Stimulated activated CD4-positive, alpha-beta T cell treated with anti-CD3 and anti-CD28 coated beads, Interleukin-4, amount 100 ng/mL, for 4 hours (primary cell): ENCODE measurements at regions not wholly inside any gene's neighbourhood (a gene's known extent, or its start where the extent isn't known, plus 50 kb on each side); places are given as distances from the start of the nearest gene placed in this dataset.

Experiments
- DNase-seq, 2 experiments: peaks; one replicate each; pipeline ENCODE4 v3.0.0-alpha.2; 2020

- no peak for DNase-seq
These were observed 586.4 kb downstream of the BRD1 start for GRCh38 chr22:49241174-49241851.

GRCh38 chr22:49240472-49240871 lies 587.2 kb downstream of the BRD1 start:
- no peak for DNase-seq

- no peak for DNase-seq
These were observed 587.7 kb downstream of the BRD1 start for GRCh38 chr22:49240016-49240380.

- DNase-seq: no peak
These were observed 588.2 kb downstream of the BRD1 start for GRCh38 chr22:49239264-49240015.

GRCh38 chr22:49238181-49239141 lies 589.2 kb downstream of the BRD1 start:
- DNase-seq: no peak

- DNase-seq: no peak
These were observed 590.0 kb downstream of the BRD1 start for GRCh38 chr22:49237703-49238102.

- DNase-seq: no peak
These were observed 590.4 kb downstream of the BRD1 start for GRCh38 chr22:49237279-49237678.

- no peak for DNase-seq
These were observed 591.1 kb downstream of the BRD1 start for GRCh38 chr22:49236541-49237075.

- no peak for DNase-seq
These were observed 592.0 kb downstream of the BRD1 start for GRCh38 chr22:49235463-49236300.

- no peak for DNase-seq
These were observed 593.2 kb downstream of the BRD1 start for GRCh38 chr22:49234459-49234858.

GRCh38 chr22:49233507-49234100 lies 594.1 kb downstream of the BRD1 start:
- DNase-seq: no peak

- DNase-seq: no peak
These were observed 595.2 kb downstream of the BRD1 start for GRCh38 chr22:49232319-49233067.

GRCh38 chr22:49230194-49230577 lies 597.5 kb downstream of the BRD1 start:
- no peak for DNase-seq

GRCh38 chr22:49229483-49230193 lies 598.0 kb downstream of the BRD1 start:
- DNase-seq: no peak

GRCh38 chr22:49228431-49229037 lies 599.1 kb downstream of the BRD1 start:
- no peak for DNase-seq

- no peak for DNase-seq
These were observed 600.0 kb downstream of the BRD1 start for GRCh38 chr22:49227670-49228069.

GRCh38 chr22:49226096-49226495 lies 601.6 kb downstream of the BRD1 start:
- DNase-seq: no peak

- DNase-seq: no peak
These were observed 603.4 kb downstream of the BRD1 start for GRCh38 chr22:49224243-49224642.

GRCh38 chr22:49218142-49218541 lies 609.5 kb downstream of the BRD1 start:
- no peak for DNase-seq

GRCh38 chr22:49216579-49216978 lies 611.1 kb downstream of the BRD1 start:
- no peak for DNase-seq
